Mesothelial cell of epicardium (in vitro differentiated cells): ENCODE measurements at regions not wholly inside any gene's neighbourhood (a gene's known extent, or its start where the extent isn't known, plus 50 kb on each side); places are given as distances from the start of the nearest gene placed in this dataset.
A peak's percentile ranks its signal among the peaks of the same experiment; 100 is the strongest.
"Not testable (repeated sequence)": the region's sequence is repeated elsewhere in the genome, so short reads cannot be mapped to it uniquely, and the experiment has no call there.

Source experiments
- DNase-seq, 2 experiments: peaks; one replicate each; pipeline ENCODE4 v3.0.0; 2021; ENCODE audit warnings: low spot score in 2 of 2; ENCODE audit not compliant: unreplicated experiment in 2 of 2
- H3K27ac Mint-ChIP-seq: 2 replicates; pipeline ENCODE4 v1.8.0; 2021; ENCODE audit warnings: mixed read lengths
- H3K27me3 Mint-ChIP-seq: 2 replicates; pipeline ENCODE4 v1.8.0; 2021; ENCODE audit warnings: low read depth, mixed read lengths
- H3K36me3 Mint-ChIP-seq: 2 replicates; pipeline ENCODE4 v1.8.0; 2021; ENCODE audit warnings: mixed read lengths
- H3K4me1 Mint-ChIP-seq: 2 replicates; pipeline ENCODE4 v1.8.0; 2021; ENCODE audit warnings: mixed read lengths
- H3K4me3 Mint-ChIP-seq: 2 replicates; pipeline ENCODE4 v1.8.0; 2021; ENCODE audit warnings: mild to moderate bottlenecking, moderate library complexity, mixed read lengths
- H3K9me3 Mint-ChIP-seq: 2 replicates; pipeline ENCODE4 v1.8.0; 2021; ENCODE audit warnings: mixed read lengths
- TF ChIP-seq, protein P1 (sequence below): fragments of 200-600 bp; sonication (generic); IDR thresholded peaks from one replicate; pipeline ENCODE4 v1.5.0; 2021; ENCODE audit warnings: antibody characterized with exemption; ENCODE audit not compliant: unreplicated experiment

DNA sequence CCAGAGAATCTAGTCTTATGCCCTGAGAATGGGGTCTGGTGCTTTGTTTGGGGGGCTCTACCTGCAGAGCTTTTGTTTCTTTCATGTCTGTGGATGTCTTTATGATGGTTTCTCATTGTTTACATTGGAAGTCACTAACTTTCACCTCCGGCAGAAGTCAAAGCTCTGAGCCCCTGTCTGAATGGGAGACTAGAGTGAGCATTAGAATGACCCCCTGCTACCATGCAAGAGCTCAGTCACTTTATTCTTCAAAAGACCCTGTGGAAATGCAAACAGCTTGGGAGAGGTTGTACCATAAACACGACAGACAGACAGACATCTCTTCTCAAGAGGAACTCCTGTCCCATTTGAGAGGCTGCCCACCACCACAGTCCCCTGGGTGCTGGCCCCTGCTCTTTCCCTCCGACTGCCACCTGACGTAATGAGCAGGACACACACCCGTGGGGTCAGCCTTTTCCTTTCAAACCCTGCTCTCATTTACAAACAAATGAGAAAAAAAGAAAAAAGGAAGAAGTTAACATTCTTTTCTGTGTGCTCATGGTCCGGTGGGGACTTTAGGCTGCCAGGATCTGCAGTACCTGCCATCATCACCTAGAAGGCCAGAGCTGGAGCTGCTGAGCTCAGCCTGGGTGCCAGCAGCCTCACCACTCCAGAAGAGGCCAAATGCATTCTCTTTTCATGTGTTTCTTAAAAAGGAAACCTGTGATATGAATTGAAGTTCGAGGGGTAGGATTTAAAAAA is 91.6 kb downstream of the FZD1 start:
- no peak overlapping the region for H3K4me3 Mint-ChIP-seq
- peaks cover 10% of the 10 kb centered on the region for H3K27me3 Mint-ChIP-seq
- no peaks in the 10 kb centered on the region for H3K36me3 Mint-ChIP-seq
- H3K4me1 Mint-ChIP-seq, result peaks cover 25% of the 10 kb centered on the region
- H3K27ac Mint-ChIP-seq, result no peak overlapping the region
- H3K9me3 Mint-ChIP-seq, result no peaks in the 10 kb centered on the region
- DNase-seq, result no peak
- TF ChIP-seq, protein P1, sequence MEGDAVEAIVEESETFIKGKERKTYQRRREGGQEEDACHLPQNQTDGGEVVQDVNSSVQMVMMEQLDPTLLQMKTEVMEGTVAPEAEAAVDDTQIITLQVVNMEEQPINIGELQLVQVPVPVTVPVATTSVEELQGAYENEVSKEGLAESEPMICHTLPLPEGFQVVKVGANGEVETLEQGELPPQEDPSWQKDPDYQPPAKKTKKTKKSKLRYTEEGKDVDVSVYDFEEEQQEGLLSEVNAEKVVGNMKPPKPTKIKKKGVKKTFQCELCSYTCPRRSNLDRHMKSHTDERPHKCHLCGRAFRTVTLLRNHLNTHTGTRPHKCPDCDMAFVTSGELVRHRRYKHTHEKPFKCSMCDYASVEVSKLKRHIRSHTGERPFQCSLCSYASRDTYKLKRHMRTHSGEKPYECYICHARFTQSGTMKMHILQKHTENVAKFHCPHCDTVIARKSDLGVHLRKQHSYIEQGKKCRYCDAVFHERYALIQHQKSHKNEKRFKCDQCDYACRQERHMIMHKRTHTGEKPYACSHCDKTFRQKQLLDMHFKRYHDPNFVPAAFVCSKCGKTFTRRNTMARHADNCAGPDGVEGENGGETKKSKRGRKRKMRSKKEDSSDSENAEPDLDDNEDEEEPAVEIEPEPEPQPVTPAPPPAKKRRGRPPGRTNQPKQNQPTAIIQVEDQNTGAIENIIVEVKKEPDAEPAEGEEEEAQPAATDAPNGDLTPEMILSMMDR, result no peak

DNA sequence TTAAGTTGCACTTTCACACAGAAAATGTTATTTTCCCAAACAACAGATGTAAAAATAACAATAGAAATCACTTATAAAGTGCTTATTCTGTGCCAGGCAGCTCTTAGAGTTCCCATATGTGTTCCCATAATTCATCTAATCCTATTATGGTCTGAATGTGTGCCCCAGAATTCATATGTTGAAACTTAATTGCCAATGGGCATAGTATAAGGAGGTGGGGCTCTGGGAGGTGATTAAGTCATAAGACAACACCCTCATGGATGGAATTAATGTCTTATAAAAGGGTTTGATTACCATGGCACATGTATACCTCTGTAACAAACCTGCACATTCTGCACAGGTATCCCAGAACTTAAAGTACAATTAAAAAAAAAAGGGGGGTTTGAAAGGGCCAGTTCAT is 92.7 kb downstream of the FZD1 start:
- H3K4me1 Mint-ChIP-seq, result peaks cover 25% of the 10 kb centered on the region
- H3K36me3 Mint-ChIP-seq, result no peaks in the 10 kb centered on the region
- TF ChIP-seq, protein P1, result no peak
- H3K4me3 Mint-ChIP-seq, result no peak overlapping the region
- no peak overlapping the region for H3K27ac Mint-ChIP-seq
- peaks cover 10% of the 10 kb centered on the region for H3K27me3 Mint-ChIP-seq
- DNase-seq, result no peak
- peaks cover 4% of the 10 kb centered on the region for H3K9me3 Mint-ChIP-seq

DNA sequence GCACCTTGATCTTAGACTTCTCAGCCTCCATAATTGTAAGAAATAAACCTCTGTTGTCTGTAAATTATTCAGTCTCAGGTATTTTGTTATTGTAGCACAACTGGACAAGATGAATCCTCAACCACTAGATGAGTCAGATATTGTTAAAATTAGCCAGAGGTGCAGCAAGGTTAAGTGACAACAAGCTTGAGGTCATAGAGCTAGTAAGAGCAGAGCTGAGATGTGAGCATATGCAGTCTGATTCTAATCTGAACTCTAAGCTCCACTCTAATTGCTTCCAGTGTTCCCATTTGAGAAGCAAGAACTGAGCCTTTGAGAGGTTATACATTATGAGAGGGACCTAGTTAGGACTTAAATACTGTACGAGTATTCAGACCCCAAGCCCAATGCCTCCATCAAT is 93.1 kb downstream of the FZD1 start:
- Mint-ChIP-seq H3K4me1 (peaks cover 25% of the 10 kb centered on the region), H3K4me3 (no peak overlapping the region), H3K9me3 (peaks cover 5% of the 10 kb centered on the region), H3K27ac (no peak overlapping the region), H3K36me3 (no peaks in the 10 kb centered on the region), H3K27me3 (peaks cover 10% of the 10 kb centered on the region)
- DNase-seq, result no peak
- TF ChIP-seq, protein P1, result no peak

DNA sequence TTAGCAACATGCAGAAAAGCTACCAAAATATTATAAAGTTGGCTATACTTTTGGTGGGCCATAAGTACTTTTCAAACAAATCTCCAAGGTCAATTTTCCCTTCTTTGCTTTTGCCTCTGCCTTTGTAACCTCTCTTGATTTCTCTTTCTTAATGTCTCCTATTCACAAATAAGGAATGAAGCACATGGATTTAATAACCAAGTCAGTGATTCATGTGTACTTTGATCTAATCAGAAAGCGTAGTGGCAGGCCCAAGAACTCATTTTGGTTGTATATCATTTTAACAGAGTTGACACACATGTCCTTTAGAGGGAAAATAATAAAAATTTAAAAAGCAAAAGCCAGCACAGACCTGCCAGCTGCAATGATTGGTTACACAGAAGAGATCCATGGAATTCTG is 93.7 kb downstream of the FZD1 start:
- TF ChIP-seq, protein P1, result no peak
- no peak overlapping the region for H3K4me3 Mint-ChIP-seq
- H3K9me3 Mint-ChIP-seq, result peaks cover 5% of the 10 kb centered on the region
- H3K27ac Mint-ChIP-seq, result peak overlapping the region; percentile 32
- peaks cover 25% of the 10 kb centered on the region for H3K4me1 Mint-ChIP-seq
- no peak for DNase-seq
- H3K36me3 Mint-ChIP-seq, result no peaks in the 10 kb centered on the region
- peaks cover 10% of the 10 kb centered on the region for H3K27me3 Mint-ChIP-seq

DNA sequence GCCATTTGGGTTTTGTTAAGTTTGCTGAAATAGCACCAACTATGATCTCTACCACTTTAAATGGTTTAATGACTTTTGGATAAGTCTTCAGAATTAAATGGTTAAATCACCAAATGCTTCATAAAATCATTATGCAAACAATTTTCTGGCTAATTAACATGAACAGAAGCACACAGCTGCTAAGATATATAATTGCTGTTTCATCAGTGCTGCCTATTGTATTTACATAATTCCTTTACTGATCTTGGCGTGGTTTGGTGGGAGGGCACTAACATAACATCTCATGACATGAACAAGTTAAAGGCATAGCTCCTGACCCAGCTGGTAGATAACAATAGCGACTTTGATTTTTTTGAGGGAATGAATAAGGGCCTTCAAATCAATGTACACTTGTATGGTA is 94.1 kb downstream of the FZD1 start:
- TF ChIP-seq, protein P1, result no peak
- Mint-ChIP-seq H3K4me3 (no peak overlapping the region), H3K27ac (no peak overlapping the region), H3K9me3 (peaks cover 5% of the 10 kb centered on the region), H3K4me1 (peaks cover 24% of the 10 kb centered on the region), H3K27me3 (peaks cover 10% of the 10 kb centered on the region), H3K36me3 (no peaks in the 10 kb centered on the region)
- no peak for DNase-seq

DNA sequence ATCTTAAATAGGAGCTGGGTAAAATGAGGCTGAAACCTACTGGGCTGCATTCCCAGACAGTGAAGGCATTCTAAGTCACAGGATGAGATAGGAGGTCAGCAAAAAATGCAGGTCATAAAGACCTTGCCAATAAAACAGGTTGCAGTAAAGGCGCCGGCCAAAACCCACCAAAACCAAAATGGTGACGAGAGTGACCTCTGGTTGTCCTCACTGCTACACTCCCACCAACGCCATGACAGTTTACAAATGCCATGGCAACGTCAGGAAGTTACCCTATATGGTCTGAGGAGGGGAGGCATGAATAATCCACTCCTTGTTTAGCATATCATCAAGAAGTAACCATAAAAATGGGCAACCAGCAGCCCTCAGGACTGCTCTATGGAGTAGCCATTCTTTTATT is 100.9 kb downstream of the FZD1 start:
- not testable (repeated sequence) for H3K9me3 Mint-ChIP-seq, DNase-seq, H3K4me3 Mint-ChIP-seq, H3K27ac Mint-ChIP-seq, H3K27me3 Mint-ChIP-seq, H3K36me3 Mint-ChIP-seq
- peaks cover 18% of the 10 kb centered on the region for H3K4me1 Mint-ChIP-seq
